Fibroblast of lung (primary cell): ENCODE measurements at regions not wholly inside any gene's neighbourhood (a gene's known extent, or its start where the extent isn't known, plus 50 kb on each side); places are given as distances from the start of the nearest gene placed in this dataset.

Experiments
- CTCF ChIP-seq, 2 donors: IDR thresholded peaks in 1 of 2; conservative IDR thresholded peaks in 1 of 2; 1 replicate in 1 of 2; 2 replicates in 1 of 2; pipeline ENCODE4 v1.5.1; 2011 to 2012; ENCODE audit warnings: low read length in 2 of 2, control low read depth in 1 of 2, inconsistent platforms in 1 of 2, low read depth in 1 of 2, mild to moderate bottlenecking in 1 of 2
- EZH2 ChIP-seq: IDR thresholded peaks from 2 replicates; pipeline ENCODE4 v1.5.1; 2012; ENCODE audit warnings: low read length, control low read depth, mild to moderate bottlenecking; ENCODE audit errors: missing control alignments

- TF ChIP-seq EZH2, result no peak
- no peak for TF ChIP-seq CTCF (conservative IDR thresholded peaks at IDR 0.05 in 1 of 2, IDR thresholded peaks at IDR 0.05 in 1 of 2; ENCODE audit: low read depth in 1 of 2, low read length in 2 of 2)
These were observed 316.9 kb upstream of the PRDM1 start for GRCh38 chr6:105769197-105769596.
